Retinal pigment epithelial cell (primary cell): ENCODE measurements at regions not wholly inside any gene's neighbourhood (a gene's known extent, or its start where the extent isn't known, plus 50 kb on each side); places are given as distances from the start of the nearest gene placed in this dataset.
A peak's percentile ranks its signal among the peaks of the same experiment; 100 is the strongest.

Experiments used
- DNase-seq: peaks from one replicate; pipeline ENCODE4 v3.0.0-alpha.2; 2010; ENCODE audit warnings: low read depth
- H3K4me3 ChIP-seq: 2 replicates; pipeline ENCODE4 v1.5.1; 2011; ENCODE audit warnings: mild to moderate bottlenecking, low read length, control low read depth, moderate library complexity
- TF ChIP-seq, protein P1 (sequence below): conservative IDR thresholded peaks from 2 replicates; pipeline ENCODE4 v1.5.1; 2011; ENCODE audit warnings: low read depth, low read length, control low read depth, inconsistent platforms

DNA sequence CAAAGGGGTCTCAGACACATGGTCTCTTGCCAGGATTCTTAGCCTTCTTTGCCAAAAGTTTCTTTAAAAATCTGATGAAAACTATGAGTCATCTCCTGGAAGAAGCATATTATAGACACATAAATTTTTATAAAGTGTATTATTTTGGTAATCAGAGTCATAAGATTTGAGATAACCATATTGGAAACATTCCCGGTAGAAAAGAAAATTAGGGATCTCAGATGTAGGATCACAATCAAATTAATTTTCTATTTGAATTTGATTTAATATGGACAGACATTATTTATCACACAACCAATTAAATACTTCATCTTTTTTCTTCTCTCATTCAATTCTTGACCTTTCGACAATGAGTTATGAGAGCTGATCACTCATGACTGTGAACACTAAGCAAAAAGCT is 347.7 kb upstream of the CDH8 start:
- TF ChIP-seq, protein P1, sequence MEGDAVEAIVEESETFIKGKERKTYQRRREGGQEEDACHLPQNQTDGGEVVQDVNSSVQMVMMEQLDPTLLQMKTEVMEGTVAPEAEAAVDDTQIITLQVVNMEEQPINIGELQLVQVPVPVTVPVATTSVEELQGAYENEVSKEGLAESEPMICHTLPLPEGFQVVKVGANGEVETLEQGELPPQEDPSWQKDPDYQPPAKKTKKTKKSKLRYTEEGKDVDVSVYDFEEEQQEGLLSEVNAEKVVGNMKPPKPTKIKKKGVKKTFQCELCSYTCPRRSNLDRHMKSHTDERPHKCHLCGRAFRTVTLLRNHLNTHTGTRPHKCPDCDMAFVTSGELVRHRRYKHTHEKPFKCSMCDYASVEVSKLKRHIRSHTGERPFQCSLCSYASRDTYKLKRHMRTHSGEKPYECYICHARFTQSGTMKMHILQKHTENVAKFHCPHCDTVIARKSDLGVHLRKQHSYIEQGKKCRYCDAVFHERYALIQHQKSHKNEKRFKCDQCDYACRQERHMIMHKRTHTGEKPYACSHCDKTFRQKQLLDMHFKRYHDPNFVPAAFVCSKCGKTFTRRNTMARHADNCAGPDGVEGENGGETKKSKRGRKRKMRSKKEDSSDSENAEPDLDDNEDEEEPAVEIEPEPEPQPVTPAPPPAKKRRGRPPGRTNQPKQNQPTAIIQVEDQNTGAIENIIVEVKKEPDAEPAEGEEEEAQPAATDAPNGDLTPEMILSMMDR: no peak
- H3K4me3 ChIP-seq: no peak overlapping the region
- no peak for DNase-seq

DNA sequence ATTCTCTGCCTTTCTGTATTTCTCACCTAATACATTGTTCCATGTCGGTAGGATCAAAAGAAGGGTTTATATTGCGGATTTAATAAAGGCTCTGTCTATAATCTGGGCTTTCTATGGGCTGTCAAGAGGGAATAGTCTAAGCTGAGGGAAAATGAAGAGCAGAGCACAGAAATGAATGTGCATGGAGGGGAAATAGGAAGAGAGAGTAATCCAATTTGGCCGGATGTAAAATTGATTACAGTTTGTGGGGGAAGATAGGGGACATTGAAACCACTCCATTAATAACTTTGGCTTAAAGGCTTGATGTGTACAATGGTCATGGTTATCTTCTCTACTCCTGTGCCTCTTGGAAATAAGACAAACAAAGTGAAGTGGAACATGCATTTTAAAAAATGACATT is 334.2 kb upstream of the CDH8 start:
- no peak overlapping the region for H3K4me3 ChIP-seq
- TF ChIP-seq, protein P1: no peak
- no peak for DNase-seq

DNA sequence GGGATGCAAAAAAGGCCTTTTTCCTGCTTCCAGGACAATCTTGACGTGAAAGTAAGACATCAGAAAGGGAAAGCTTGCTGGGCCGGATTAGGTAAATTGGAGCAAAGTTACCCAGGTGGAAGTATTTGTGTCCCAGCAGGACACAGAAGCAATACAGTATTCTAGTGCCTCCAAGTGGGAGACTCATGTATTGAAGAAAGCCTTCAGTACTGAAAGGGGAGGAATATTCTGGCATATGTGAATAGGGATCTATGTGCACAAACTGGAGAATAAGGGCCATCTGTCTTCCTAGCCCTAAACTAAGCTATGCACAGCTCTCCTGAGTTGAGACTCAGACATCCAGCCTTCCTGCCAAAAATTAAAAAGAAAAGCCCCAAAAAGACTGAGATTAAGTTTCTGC is 327.3 kb upstream of the CDH8 start:
- TF ChIP-seq, protein P1: peak; percentile 7
- DNase-seq: no peak
- H3K4me3 ChIP-seq: no peak overlapping the region

DNA sequence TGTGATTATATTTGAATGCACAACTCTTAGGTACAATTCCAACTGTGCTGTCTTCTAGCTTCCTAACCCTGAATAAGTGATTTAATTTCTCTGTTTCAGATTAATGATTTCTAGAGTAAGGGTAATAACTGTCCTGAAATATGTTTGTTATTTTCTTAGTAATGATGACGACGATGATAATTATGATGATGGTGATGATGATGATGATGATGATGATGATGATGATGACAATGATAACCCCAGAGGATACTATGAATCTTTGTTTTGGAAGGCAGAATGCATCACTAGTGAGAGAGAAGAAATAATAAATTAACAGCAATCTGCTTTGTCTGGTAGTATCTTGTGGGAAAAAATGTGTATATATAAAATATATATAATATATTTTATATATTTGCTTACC is 317.1 kb upstream of the CDH8 start:
- TF ChIP-seq, protein P1: no peak
- DNase-seq: no peak
- H3K4me3 ChIP-seq: no peak overlapping the region

DNA sequence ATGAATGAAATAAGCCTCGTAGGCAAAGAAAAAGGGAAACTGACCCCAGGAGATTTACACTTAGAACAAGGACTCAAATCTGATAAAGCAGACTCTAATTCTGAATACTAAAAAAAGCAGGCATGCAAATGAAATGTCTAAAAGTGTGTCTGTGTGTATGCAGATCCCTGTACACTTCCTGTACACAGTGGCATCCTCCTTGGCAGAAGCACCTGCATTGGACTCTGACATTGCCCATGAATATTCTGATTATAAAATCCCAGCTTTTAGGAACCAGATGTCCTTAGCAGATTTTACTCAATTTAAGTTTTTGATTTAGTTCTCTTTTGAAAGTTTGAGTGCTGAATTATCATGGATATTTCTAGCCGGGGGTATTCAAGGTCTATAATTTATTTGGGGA is 306.0 kb upstream of the CDH8 start:
- no peak for DNase-seq
- H3K4me3 ChIP-seq: no peak overlapping the region
- TF ChIP-seq, protein P1: no peak

DNA sequence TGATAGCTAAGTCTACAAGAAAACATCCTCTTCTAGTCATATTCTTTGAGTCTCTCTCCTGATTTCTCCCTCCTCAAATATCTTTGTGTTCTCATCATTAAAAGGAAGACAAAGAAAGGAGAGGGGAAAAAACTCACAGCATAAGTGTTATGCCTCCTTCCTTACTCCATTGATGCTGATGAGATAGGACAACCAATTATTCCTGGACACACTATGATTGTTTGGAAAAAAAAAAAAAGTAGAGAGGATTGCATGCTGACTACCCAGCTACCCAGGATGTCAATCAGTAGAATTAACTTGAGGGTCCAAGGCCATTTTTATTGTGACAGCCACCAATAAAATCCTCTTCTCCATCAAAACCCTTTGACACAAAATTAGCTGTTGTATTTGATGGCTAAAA is 299.1 kb upstream of the CDH8 start:
- H3K4me3 ChIP-seq: no peak overlapping the region
- TF ChIP-seq, protein P1: no peak
- no peak for DNase-seq

DNA sequence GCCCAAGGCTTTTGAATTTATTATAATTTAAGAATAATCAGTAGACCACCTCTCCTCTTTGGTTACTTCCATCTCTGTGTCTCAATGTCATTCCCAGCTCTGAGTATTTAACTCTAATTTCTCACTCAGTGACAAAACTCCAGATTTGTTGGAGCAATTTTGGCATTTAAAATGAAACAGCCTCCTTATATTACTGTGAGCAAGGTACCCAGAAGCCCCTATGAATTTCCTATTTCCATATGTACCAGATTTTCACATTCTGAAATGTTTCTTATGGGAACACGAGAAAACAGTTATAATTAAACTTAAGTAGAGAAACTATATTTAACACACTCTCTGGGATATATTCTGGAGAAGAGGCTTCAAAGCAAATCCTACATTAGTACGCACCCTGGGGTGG is 285.4 kb upstream of the CDH8 start:
- TF ChIP-seq, protein P1: no peak
- DNase-seq: no peak

More for the DNA sequence above, 285.4 kb upstream of the CDH8 start:
- no peak overlapping the region for H3K4me3 ChIP-seq
